ENCODE measurements at regions not wholly inside any gene's neighbourhood (a gene's known extent, or its start where the extent isn't known, plus 50 kb on each side); places are given as distances from the start of the nearest gene placed in this dataset.

DNA sequence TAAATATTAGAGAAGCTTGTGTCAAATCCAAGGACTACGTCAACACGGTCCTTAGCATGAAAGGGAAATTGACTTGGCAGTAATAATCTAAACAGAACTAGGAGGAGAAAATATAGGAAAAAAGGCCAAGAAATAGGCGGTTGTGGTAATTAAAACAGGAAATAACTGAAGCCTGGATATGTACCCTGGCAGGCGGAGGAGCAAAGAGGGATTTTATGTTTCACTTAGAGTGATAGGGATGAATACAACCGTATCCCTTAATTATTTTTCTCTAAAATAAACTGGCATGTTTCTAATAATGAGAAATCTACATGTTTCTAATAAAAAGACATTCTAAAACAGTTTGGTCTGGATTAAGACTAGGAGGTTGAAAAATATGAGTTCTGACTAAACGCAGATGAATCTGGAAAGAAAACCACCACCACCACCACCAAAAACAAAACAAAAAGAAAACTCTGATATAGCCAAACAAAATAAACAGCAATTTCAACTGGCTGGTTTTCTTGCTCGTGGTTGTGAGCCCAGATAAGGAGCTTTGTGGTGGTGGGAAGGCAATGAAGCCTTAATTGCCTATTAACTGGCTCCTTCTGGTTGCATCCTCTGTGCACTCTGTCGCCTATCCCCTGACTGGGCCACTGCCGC, 334.2 kb upstream of the SNX7 start:
- DNase-seq (ENCODE audit: extremely low spot score): no peak
- CTCF ChIA-PET: interaction anchor here (0.5 kb wide), 1 partner anchor 1852 kb away, joined by 3 read pairs; no protein-coding TSS in a partner anchor

DNA sequence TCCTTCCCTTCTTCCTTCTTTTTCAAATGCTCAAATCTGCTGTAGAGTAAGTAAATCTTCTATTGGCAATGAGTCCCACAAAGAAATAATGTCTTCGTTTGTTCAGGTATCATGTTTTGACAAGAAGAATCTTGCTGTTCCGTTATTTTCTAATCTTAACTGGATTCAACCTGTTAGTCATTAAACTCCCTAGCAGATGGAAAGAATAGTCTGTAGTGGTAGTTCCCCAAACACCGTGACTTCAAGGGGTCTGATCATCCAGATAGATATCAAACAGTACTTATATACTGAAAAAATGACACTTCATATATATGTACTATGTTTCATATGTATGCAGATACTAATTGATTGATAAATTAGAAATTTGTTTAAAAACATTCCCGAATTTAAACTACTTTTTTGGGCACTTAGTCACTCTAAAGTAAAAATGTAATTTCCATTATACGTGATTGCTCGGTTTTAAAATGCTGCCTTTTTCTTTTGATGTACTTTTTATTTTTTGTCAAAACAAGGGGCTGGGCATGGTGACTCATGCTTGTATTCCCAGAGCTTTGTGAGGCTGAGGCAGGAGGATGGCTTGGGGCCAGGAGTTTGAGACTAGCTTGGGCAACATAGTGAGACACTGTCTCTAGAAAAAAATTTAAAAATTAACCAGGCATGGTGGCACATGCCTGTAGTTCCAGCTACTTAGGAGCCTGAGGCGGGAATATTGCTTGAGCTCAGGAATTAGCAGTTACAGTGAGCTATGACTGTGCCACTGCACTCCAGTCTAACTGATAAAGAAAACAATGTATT, 335.7 kb upstream of the SNX7 start:
- no peak for DNase-seq (ENCODE audit: extremely low spot score)
- POLR2A ChIA-PET: interaction anchor here (0.5 kb wide), 1 partner anchor 406 kb away, joined by 3 read pairs; no protein-coding TSS in a partner anchor
- TF ChIP-seq SP1 (IDR thresholded peaks at IDR 0.05) (no peak), ELF4 (IDR thresholded peaks at IDR 0.05) (no peak), HDGF (IDR thresholded peaks at IDR 0.05; ENCODE audit: borderline replicate concordance) (no peak), ARNT (IDR thresholded peaks at IDR 0.05) (no peak), FOXK2 (IDR thresholded peaks at IDR 0.05) (no peak), NFRKB (IDR thresholded peaks at IDR 0.05) (no peak), ZNF384 (IDR thresholded peaks at IDR 0.05) (no peak)
- TF ChIP-seq, protein P1, sequence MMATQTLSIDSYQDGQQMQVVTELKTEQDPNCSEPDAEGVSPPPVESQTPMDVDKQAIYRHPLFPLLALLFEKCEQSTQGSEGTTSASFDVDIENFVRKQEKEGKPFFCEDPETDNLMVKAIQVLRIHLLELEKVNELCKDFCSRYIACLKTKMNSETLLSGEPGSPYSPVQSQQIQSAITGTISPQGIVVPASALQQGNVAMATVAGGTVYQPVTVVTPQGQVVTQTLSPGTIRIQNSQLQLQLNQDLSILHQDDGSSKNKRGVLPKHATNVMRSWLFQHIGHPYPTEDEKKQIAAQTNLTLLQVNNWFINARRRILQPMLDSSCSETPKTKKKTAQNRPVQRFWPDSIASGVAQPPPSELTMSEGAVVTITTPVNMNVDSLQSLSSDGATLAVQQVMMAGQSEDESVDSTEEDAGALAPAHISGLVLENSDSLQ (IDR thresholded peaks at IDR 0.05): no peak
- CTCF ChIA-PET: no interaction called here

More for the DNA sequence above, 334.2 kb upstream of the SNX7 start:
- POLR2A ChIA-PET: no interaction called here
- TF ChIP-seq ARNT (IDR thresholded peaks at IDR 0.05): no peak

DNA sequence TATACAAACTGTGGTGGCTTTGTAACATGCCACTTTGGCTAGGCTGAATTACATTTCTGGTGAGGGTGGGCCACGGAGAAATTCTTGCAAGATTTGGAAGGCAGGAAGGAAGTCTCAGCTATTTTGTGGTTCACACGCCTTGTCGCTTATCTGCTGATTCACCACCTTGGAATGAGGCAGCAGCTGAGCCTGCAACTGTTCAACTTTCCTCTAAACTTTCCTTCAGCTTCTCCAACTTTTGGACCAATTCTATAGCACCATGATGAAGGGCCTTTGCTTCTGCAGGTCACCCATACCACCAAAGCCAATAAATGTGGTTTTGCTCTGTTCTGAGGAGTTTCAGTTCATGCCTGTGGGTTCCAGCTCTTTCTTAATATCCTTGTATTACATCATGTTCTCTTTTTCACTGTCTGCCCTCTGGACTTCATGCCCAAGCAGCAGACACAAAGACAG, 337.6 kb upstream of the SNX7 start:
- no peak for DNase-seq (ENCODE audit: extremely low spot score)
- ChIA-PET CTCF (no interaction called here), POLR2A (no interaction called here)
- no peak for TF ChIP-seq FOXK2 (IDR thresholded peaks at IDR 0.05)
- TF ChIP-seq BHLHE40 (IDR thresholded peaks at IDR 0.05; ENCODE audit: borderline replicate concordance): no peak
- TF ChIP-seq TARDBP (IDR thresholded peaks at IDR 0.05): no peak
- TF ChIP-seq ZNF384 (IDR thresholded peaks at IDR 0.05): no peak
- TF ChIP-seq NFRKB (IDR thresholded peaks at IDR 0.05): no peak

DNA sequence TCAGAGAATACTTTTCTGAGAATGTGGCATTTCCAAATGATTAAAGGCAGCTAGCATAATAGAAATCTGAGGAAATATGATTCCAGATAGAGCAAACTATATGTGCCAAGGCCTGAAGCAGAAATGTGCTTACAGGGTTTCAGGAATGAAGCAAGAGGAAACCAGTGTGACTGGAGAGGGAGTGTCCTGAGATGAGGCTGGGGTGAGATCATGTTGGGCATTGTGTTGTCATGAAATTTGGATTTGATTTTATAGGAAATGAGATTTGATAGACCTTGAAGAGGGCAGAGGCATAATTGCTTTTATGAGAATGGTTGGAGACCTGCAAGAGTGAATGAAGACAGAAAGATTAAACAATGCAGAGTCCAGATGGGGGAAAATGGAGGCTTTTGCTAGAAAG, 338.1 kb upstream of the SNX7 start:
- ChIA-PET POLR2A (no interaction called here), CTCF (no interaction called here)
- TF ChIP-seq NFRKB (IDR thresholded peaks at IDR 0.05) (no peak), TARDBP (IDR thresholded peaks at IDR 0.05) (no peak), ELF4 (IDR thresholded peaks at IDR 0.05) (no peak), SUZ12 (IDR thresholded peaks at IDR 0.05) (no peak), FOXK2 (IDR thresholded peaks at IDR 0.05) (no peak), SP1 (IDR thresholded peaks at IDR 0.05) (no peak), L3MBTL2 (conservative IDR thresholded peaks at IDR 0.05) (no peak), ZNF384 (IDR thresholded peaks at IDR 0.05) (no peak)
- DNase-seq (ENCODE audit: extremely low spot score): no peak

DNA sequence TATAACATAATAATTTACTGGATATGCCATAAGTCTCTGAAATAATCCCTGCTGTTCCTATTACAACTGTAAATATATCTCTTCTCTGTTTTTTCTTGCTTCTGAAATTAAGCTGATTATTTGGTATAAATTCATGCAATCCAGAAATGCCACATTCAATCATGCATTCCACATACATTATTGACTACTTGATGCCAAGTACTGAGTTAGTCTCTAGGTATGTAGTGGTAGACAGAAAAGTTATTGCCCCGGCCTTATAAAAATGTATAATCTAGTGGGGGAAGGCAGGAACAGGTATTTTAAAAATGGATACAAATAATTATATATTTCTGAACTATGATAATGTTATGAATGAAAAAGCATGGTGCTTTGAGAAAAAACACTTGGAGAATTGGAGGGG, 338.6 kb upstream of the SNX7 start:
- ChIA-PET POLR2A (no interaction called here), CTCF (no interaction called here)
- DNase-seq (ENCODE audit: extremely low spot score): no peak
- TF ChIP-seq ZNF384 (IDR thresholded peaks at IDR 0.05): no peak
- TF ChIP-seq BHLHE40 (IDR thresholded peaks at IDR 0.05; ENCODE audit: borderline replicate concordance): no peak
- no peak for TF ChIP-seq HDGF (IDR thresholded peaks at IDR 0.05; ENCODE audit: borderline replicate concordance)
- no peak for TF ChIP-seq TARDBP (IDR thresholded peaks at IDR 0.05)
- no peak for TF ChIP-seq FOXM1 (IDR thresholded peaks at IDR 0.05; ENCODE audit: borderline replicate concordance)
- no peak for TF ChIP-seq LEF1 (IDR thresholded peaks at IDR 0.05; ENCODE audit: borderline replicate concordance)
- TF ChIP-seq SUZ12 (IDR thresholded peaks at IDR 0.05): no peak
- TF ChIP-seq L3MBTL2 (conservative IDR thresholded peaks at IDR 0.05): no peak
- TF ChIP-seq, protein P1 (IDR thresholded peaks at IDR 0.05): no peak
- no peak for TF ChIP-seq NFRKB (IDR thresholded peaks at IDR 0.05)
- no peak for TF ChIP-seq SP1 (IDR thresholded peaks at IDR 0.05)
- TF ChIP-seq ELF4 (IDR thresholded peaks at IDR 0.05): no peak
- no peak for TF ChIP-seq FOXK2 (IDR thresholded peaks at IDR 0.05)
- TF ChIP-seq ARNT (IDR thresholded peaks at IDR 0.05): no peak
- no peak for TF ChIP-seq FOXA1 (IDR thresholded peaks at IDR 0.05)
- no peak for TF ChIP-seq CTBP1 (IDR thresholded peaks at IDR 0.05; ENCODE audit: borderline replicate concordance)

DNA sequence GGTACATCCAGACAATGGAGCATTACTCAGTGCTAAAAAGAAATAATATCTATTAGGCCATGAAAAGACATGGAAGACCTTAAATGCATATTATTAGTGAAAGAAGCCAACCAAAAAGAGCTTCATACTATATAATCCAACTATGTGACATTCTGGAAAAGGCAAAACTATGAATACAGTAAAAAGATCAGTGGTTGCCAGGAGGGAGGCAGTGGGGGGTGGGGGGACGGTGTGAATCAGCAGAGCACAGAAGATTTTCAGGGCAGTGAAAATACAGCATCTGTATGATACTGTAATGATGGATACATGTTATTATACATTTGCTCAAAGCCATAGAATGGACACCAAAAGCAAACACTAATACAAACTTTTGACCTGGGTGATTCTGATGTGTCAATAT, 339.4 kb upstream of the SNX7 start:
- TF ChIP-seq NFRKB (IDR thresholded peaks at IDR 0.05) (no peak), TARDBP (IDR thresholded peaks at IDR 0.05) (no peak), SUZ12 (IDR thresholded peaks at IDR 0.05) (no peak), L3MBTL2 (conservative IDR thresholded peaks at IDR 0.05) (no peak), HDGF (IDR thresholded peaks at IDR 0.05; ENCODE audit: borderline replicate concordance) (no peak), ARNT (IDR thresholded peaks at IDR 0.05) (no peak)
- CTCF ChIA-PET: no interaction called here
- POLR2A ChIA-PET: no interaction called here
- no peak for DNase-seq (ENCODE audit: extremely low spot score)

DNA sequence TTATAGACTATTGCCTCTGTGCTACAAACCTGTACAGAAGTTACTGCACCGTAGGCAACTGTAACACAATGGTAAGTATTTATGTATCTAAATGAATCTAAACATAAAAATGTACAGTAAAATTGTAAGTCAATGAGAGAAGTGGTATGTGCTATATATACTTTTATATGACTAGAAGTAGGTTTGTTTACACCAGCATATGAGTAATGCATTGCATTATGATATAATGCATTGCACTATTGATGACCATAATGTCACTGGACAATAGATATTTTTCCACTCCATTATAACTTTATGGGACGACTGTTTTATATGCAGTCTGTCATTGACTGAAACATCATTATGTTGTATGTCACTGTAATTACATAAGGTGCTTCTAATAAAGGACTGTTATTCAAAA, 340.3 kb upstream of the SNX7 start:
- CTCF ChIA-PET: no interaction called here
- POLR2A ChIA-PET: no interaction called here
- no peak for TF ChIP-seq ZNF384 (IDR thresholded peaks at IDR 0.05)
- no peak for TF ChIP-seq SP1 (IDR thresholded peaks at IDR 0.05)
- no peak for TF ChIP-seq L3MBTL2 (conservative IDR thresholded peaks at IDR 0.05)
- no peak for DNase-seq (ENCODE audit: extremely low spot score)
